BLaER1 (cell line): ENCODE measurements at regions not wholly inside any gene's neighbourhood (a gene's known extent, or its start where the extent isn't known, plus 50 kb on each side); places are given as distances from the start of the nearest gene placed in this dataset.

Experiments used
- H3K27ac ChIP-seq: shearing (Covaris generic); formaldehyde crosslinking; 2 replicates; pipeline ENCODE4 v1.8.1; 2022
- H3K27me3 ChIP-seq: shearing (Covaris generic); formaldehyde crosslinking; 2 replicates; pipeline ENCODE4 v1.8.1; 2022
- H3K36me3 ChIP-seq: shearing (Covaris generic); formaldehyde crosslinking; 2 replicates; pipeline ENCODE4 v1.8.1; 2022
- H3K4me1 ChIP-seq: shearing (Covaris generic); formaldehyde crosslinking; 2 replicates; pipeline ENCODE4 v1.8.1; 2022
- H3K4me2 ChIP-seq: shearing (Covaris generic); formaldehyde crosslinking; 2 replicates; pipeline ENCODE4 v1.8.1; 2022
- H3K4me3 ChIP-seq: shearing (Covaris generic); formaldehyde crosslinking; 2 replicates; pipeline ENCODE4 v1.8.1; 2022
- H3K9ac ChIP-seq: shearing (Covaris generic); formaldehyde crosslinking; 2 replicates; pipeline ENCODE4 v1.8.1; 2022
- H3K9me3 ChIP-seq: shearing (Covaris generic); formaldehyde crosslinking; 2 replicates; pipeline ENCODE4 v1.8.1; 2022
- H4K20me1 ChIP-seq: shearing (Covaris generic); formaldehyde crosslinking; 2 replicates; pipeline ENCODE4 v1.8.1; 2022
- Cebpa-rat ChIP-seq: shearing (Covaris generic); IDR thresholded peaks from 2 replicates; pipeline ENCODE4 v1.8.1; 2022

GRCh38 chr2:176495826-176496225 lies 226.6 kb downstream of the MTX2 start:
- H3K4me2 ChIP-seq = peak overlapping the region; percentile 75
- TF ChIP-seq Cebpa-rat = no peak
- H3K36me3 ChIP-seq = no peaks in the 10 kb centered on the region
- no peak overlapping the region for H3K9ac ChIP-seq
- H3K27ac ChIP-seq = no peak overlapping the region
- H3K4me3 ChIP-seq = no peak overlapping the region
- no peaks in the 10 kb centered on the region for H4K20me1 ChIP-seq
- H3K27me3 ChIP-seq = no peaks in the 10 kb centered on the region
- H3K4me1 ChIP-seq = peaks cover 71% of the 10 kb centered on the region
- H3K9me3 ChIP-seq = no peaks in the 10 kb centered on the region

DNA sequence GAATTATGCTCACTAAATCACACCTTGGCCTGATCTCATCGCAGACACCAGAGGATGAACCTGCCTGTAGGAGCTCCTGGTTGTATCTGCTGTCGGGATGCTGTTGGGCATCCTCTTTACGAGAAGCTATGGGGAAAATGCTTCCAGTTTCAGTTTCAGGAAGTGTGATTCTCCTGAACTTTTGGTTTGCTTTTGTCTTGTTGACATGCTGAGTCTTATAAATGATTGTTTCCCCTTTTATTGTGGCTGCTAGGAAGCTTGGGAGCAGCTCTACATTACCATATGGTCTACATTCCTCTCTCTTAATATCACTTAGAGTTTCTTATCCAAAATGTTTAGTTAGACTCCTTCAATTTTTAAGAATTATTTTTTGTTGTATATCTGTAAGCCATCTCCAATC lies 227.5 kb downstream of the MTX2 start:
- Histone ChIP-seq H3K27ac (no peak overlapping the region), H3K9me3 (no peaks in the 10 kb centered on the region), H3K36me3 (no peaks in the 10 kb centered on the region), H3K4me2 (no peak overlapping the region), H4K20me1 (no peaks in the 10 kb centered on the region), H3K9ac (no peak overlapping the region), H3K4me1 (peaks cover 70% of the 10 kb centered on the region), H3K27me3 (no peaks in the 10 kb centered on the region), H3K4me3 (no peak overlapping the region)
- TF ChIP-seq Cebpa-rat = no peak

DNA sequence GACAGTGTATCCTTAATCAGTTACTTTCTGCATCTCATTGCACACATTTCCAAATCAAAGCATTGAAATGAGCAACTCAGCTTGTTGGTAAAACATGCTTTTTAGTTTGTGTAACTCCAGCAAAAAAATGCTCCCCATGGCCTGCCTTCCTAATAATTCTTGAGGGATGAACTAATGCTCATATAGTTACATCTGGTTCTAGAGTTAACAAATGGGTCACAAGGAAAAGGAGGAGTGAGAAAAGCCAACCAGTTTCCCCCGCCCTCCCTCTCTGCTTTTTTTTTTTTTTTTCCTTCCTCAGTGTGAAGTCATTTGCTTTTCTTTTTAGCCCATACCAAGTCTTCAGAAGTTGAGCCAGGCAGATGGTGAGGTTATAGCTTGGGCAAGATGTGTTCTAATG lies 231.7 kb downstream of the MTX2 start:
- Histone ChIP-seq H3K9me3 (no peaks in the 10 kb centered on the region), H3K9ac (no peak overlapping the region), H3K36me3 (no peaks in the 10 kb centered on the region), H3K27me3 (no peaks in the 10 kb centered on the region; the same call in 1 of the 2 replicates), H3K27ac (no peak overlapping the region), H3K4me3 (no peak overlapping the region), H3K4me1 (peaks cover 28% of the 10 kb centered on the region), H3K4me2 (peak overlapping the region; percentile 10), H4K20me1 (no peaks in the 10 kb centered on the region)
- no peak for TF ChIP-seq Cebpa-rat

DNA sequence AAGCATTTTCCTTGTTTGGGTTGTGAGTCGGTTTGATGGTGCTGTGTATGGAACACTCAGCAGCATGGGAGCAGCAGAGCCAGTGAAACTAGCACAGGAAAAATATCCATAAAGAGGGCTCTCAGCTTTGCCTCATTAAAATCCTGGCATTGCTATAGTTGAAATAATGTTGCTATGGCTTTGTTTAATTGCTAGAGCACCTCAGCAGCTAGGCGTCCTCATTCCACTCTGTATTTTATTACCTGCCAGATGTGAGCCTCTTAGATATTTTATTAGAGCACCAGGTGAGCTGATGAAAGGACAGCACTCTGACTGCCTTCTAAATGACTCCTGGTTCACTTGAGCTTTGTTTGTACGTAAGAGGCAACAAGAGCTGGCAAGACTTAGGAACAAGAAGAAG lies 232.4 kb downstream of the MTX2 start:
- H3K27me3 ChIP-seq = no peaks in the 10 kb centered on the region; the same call in 1 of the 2 replicates
- no peak overlapping the region for H3K27ac ChIP-seq
- H3K4me2 ChIP-seq = no peak overlapping the region
- no peak overlapping the region for H3K4me3 ChIP-seq
- no peak for TF ChIP-seq Cebpa-rat
- H4K20me1 ChIP-seq = no peaks in the 10 kb centered on the region
- H3K36me3 ChIP-seq = no peaks in the 10 kb centered on the region
- no peaks in the 10 kb centered on the region for H3K9me3 ChIP-seq
- H3K9ac ChIP-seq = no peak overlapping the region
- H3K4me1 ChIP-seq = peaks cover 23% of the 10 kb centered on the region

- no peak for TF ChIP-seq Cebpa-rat
- no peaks in the 10 kb centered on the region for H3K9me3 ChIP-seq
- no peak overlapping the region for H3K4me2 ChIP-seq
- no peak overlapping the region for H3K9ac ChIP-seq
- H3K27me3 ChIP-seq = no peaks in the 10 kb centered on the region; the same call in 1 of the 2 replicates
- H3K27ac ChIP-seq = no peak overlapping the region
- H3K4me1 ChIP-seq = peaks cover 23% of the 10 kb centered on the region
- H4K20me1 ChIP-seq = no peaks in the 10 kb centered on the region
- no peaks in the 10 kb centered on the region for H3K36me3 ChIP-seq
- no peak overlapping the region for H3K4me3 ChIP-seq
Observed at GRCh38 chr2:176502619-176503018, 233.4 kb downstream of the MTX2 start.

- Histone ChIP-seq H3K27ac (no peak overlapping the region), H3K27me3 (no peaks in the 10 kb centered on the region; the same call in 1 of the 2 replicates), H4K20me1 (no peaks in the 10 kb centered on the region), H3K4me3 (no peak overlapping the region), H3K36me3 (no peaks in the 10 kb centered on the region), H3K4me2 (no peak overlapping the region), H3K9me3 (no peaks in the 10 kb centered on the region), H3K4me1 (peaks cover 31% of the 10 kb centered on the region), H3K9ac (no peak overlapping the region)
- no peak for TF ChIP-seq Cebpa-rat
Observed at GRCh38 chr2:176503776-176504175, 234.5 kb downstream of the MTX2 start.

- no peak overlapping the region for H3K27ac ChIP-seq
- H3K36me3 ChIP-seq = no peaks in the 10 kb centered on the region
- no peaks in the 10 kb centered on the region for H4K20me1 ChIP-seq
- no peak overlapping the region for H3K9ac ChIP-seq
- H3K4me1 ChIP-seq = peaks cover 37% of the 10 kb centered on the region
- no peak for TF ChIP-seq Cebpa-rat
- H3K27me3 ChIP-seq = no peaks in the 10 kb centered on the region; the same call in 1 of the 2 replicates
- no peaks in the 10 kb centered on the region for H3K9me3 ChIP-seq
- H3K4me2 ChIP-seq = no peak overlapping the region
- H3K4me3 ChIP-seq = no peak overlapping the region
Observed at GRCh38 chr2:176504440-176504839, 235.2 kb downstream of the MTX2 start.

DNA sequence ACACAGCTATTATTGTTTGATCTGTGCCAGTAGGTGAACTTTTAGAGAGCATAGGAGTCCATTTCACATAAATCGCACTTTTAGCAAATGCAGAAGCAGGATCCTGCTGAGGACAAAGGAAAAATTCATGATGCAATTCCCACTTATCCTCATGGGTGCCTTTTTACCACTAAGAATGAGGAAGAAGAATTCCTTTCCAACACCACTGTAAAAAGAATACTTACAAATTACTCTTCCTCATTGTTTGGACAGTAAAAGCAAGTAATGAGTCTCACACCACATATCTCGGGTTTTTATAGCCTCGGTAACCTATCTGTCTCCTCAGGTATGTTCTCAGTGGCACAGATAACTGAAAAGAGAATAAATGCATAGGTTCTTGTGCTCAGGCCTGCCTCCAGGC lies 238.5 kb downstream of the MTX2 start:
- Histone ChIP-seq H3K4me3 (no peak overlapping the region), H3K4me2 (no peak overlapping the region), H3K36me3 (no peaks in the 10 kb centered on the region), H3K9me3 (peaks cover 4% of the 10 kb centered on the region; the same call in 1 of the 2 replicates), H3K27ac (no peak overlapping the region), H4K20me1 (no peaks in the 10 kb centered on the region), H3K9ac (no peak overlapping the region), H3K27me3 (no peaks in the 10 kb centered on the region; the same call in 1 of the 2 replicates), H3K4me1 (peaks cover 17% of the 10 kb centered on the region)
- no peak for TF ChIP-seq Cebpa-rat

DNA sequence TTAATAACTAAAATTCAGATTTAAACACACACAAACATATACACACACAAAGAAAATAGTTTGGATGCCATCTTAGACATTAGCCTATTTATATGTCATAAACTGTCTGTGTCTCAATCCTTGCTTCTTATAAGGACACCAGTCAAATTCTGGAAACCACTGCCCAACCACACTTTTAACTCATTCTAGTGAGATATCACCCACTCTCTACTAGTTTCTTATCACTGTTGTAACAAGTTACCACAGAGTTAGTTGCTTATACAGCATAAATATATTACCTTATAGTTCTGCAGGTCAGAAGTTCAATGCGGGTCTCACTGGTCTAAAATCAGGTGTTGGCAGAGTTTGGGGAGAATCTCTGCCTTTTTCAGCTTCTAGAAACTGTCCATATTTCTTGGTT lies 239.1 kb downstream of the MTX2 start:
- TF ChIP-seq Cebpa-rat = no peak
- Histone ChIP-seq H3K9me3 (peaks cover 4% of the 10 kb centered on the region; the same call in 1 of the 2 replicates), H3K4me2 (peak overlapping the region; percentile 41)

GRCh38 chr2:176508984-176509740 lies 239.9 kb downstream of the MTX2 start:
- TF ChIP-seq Cebpa-rat = no peak
- Histone ChIP-seq H3K9me3 (peaks cover 4% of the 10 kb centered on the region; the same call in 1 of the 2 replicates), H3K9ac (no peak overlapping the region), H3K27me3 (no peaks in the 10 kb centered on the region), H3K36me3 (no peaks in the 10 kb centered on the region), H4K20me1 (no peaks in the 10 kb centered on the region), H3K27ac (no peak overlapping the region), H3K4me1 (peaks cover 17% of the 10 kb centered on the region), H3K4me2 (peak overlapping the region; percentile 41), H3K4me3 (no peak overlapping the region)

More for the DNA sequence above, 239.1 kb downstream of the MTX2 start:
- Histone ChIP-seq H4K20me1 (no peaks in the 10 kb centered on the region), H3K27ac (no peak overlapping the region), H3K4me3 (no peak overlapping the region), H3K4me1 (peaks cover 17% of the 10 kb centered on the region), H3K36me3 (no peaks in the 10 kb centered on the region), H3K27me3 (no peaks in the 10 kb centered on the region), H3K9ac (no peak overlapping the region)

DNA sequence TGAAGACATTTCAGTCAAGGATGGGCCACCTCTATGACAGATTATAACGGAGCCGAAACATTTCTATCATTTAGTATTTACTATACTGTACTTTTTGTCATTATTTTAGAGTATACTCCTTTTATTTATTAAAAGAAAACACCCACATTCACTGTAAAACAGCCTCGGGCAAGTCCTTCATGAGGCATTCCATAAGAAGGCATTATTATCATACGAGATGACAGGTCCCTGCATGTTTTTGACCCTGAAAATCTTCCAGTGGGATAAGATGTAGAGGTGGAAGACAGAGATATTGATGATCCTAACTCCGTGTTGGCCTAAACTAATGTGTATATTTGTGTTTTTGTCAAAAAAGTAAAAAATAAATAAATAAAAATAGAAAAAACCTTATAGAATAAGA lies 245.0 kb downstream of the MTX2 start:
- no peak overlapping the region for H3K9ac ChIP-seq
- H4K20me1 ChIP-seq = no peaks in the 10 kb centered on the region
- no peaks in the 10 kb centered on the region for H3K36me3 ChIP-seq
- no peak for TF ChIP-seq Cebpa-rat
- H3K9me3 ChIP-seq = peaks cover 4% of the 10 kb centered on the region; the same call in 1 of the 2 replicates
- H3K27me3 ChIP-seq = no peaks in the 10 kb centered on the region
- H3K4me2 ChIP-seq = no peak overlapping the region
- H3K4me3 ChIP-seq = no peak overlapping the region
- no peak overlapping the region for H3K27ac ChIP-seq
- peaks cover 18% of the 10 kb centered on the region for H3K4me1 ChIP-seq
